ENCODE measurements at regions not wholly inside any gene's neighbourhood (a gene's known extent, or its start where the extent isn't known, plus 50 kb on each side); places are given as distances from the start of the nearest gene placed in this dataset.

GRCh38 chr13:33448889-33449288 is 163.3 kb upstream of the STARD13 start:
- TF ChIP-seq CTCF (conservative IDR thresholded peaks at IDR 0.05; ENCODE audit: low read depth, low read length) (no peak), EZH2 (IDR thresholded peaks at IDR 0.05; ENCODE audit: borderline replicate concordance, low read depth, low read length, poor library complexity, severe bottlenecking) (no peak)
